ENCODE measurements at regions not wholly inside any gene's neighbourhood (a gene's known extent, or its start where the extent isn't known, plus 50 kb on each side); places are given as distances from the start of the nearest gene placed in this dataset.

DNA sequence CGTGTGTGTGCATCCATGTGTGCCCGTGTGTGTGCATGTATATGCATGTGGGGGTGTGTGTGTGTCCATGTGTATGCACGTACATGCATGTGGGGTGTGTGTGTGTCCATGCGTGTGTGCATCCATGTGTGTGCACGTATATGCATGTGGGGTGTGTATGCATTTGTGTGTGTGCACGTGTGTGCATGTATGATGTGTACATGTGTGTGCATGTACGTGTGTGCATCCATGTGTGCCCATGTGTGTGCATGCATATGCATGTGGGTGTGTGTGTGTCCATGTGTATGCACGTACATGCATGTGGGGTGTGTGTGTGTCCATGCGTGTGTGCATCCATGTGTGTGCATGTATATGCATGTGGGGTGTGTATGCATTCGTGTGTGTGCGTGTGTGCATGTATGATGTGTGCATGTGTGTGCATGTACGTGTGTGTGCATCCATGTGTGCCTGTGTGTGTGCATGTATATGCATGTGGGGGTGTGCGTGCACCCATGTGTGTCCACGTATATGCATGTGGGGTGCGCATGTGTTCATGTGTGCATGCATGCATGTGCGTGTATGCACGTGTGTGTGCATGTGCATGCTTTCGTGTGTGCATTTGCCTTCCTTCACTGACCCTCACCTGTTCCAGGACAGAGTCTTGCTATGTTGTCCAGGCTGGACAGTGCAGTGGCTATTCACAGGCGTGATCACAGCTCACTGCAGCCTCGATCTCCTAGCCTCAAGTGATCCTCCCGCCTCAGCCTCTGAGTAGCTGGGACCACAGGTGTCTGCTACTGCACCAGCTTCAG lies 129.6 kb upstream of the TNRC6C start:
- Mint-ChIP-seq H3K9me3 (peaks cover 0 to 8% (median 0%) of the 10 kb centered on the region in 11 donors), H3K36me3 (no peaks in the 10 kb centered on the region), H3K27me3 (peaks cover 0 to 19% (median 0%) of the 10 kb centered on the region in 5 donors), H3K27ac (peak overlapping the region in 1 of 9 donors; percentile 22), H3K4me3 (no peak overlapping the region), H3K4me1 (peaks cover 9 to 38% (median 32%) of the 10 kb centered on the region in 7 donors)
- Histone ChIP-seq H3K27ac (ENCODE audit: low read depth, low read length) (no peak overlapping the region), H3K4me1 (ENCODE audit: control insufficient read depth in 2 of 2, insufficient read depth in 2 of 2, low read length in 2 of 2) (peaks cover 0 to 9% of the 10 kb centered on the region in 2 donors), H3K4me3 (ENCODE audit: low read length) (no peak overlapping the region), H3K36me3 (ENCODE audit: control insufficient read depth in 2 of 3, insufficient read depth in 3 of 3, low read length in 3 of 3) (no peaks in the 10 kb centered on the region), H3K9me3 (ENCODE audit: control insufficient read depth in 2 of 3, low read length in 3 of 3) (no peaks in the 10 kb centered on the region), H3K27me3 (ENCODE audit: control insufficient read depth in 2 of 2, insufficient read depth in 2 of 2, low read length in 2 of 2) (no peaks in the 10 kb centered on the region)
- POLR2A ChIA-PET = interaction anchor here (0.6 to 1.5 kb wide), 2 partner anchors 129 to 423 kb away, joined by 3 to 7 read pairs; partner anchors contain the start of gene TNRC6C
- no peak for ATAC-seq
- DNase-seq = no peak
- CTCF ChIA-PET = no interaction called here
- intact Hi-C loops (cut with micrococcal nuclease) = no loop called here

DNA sequence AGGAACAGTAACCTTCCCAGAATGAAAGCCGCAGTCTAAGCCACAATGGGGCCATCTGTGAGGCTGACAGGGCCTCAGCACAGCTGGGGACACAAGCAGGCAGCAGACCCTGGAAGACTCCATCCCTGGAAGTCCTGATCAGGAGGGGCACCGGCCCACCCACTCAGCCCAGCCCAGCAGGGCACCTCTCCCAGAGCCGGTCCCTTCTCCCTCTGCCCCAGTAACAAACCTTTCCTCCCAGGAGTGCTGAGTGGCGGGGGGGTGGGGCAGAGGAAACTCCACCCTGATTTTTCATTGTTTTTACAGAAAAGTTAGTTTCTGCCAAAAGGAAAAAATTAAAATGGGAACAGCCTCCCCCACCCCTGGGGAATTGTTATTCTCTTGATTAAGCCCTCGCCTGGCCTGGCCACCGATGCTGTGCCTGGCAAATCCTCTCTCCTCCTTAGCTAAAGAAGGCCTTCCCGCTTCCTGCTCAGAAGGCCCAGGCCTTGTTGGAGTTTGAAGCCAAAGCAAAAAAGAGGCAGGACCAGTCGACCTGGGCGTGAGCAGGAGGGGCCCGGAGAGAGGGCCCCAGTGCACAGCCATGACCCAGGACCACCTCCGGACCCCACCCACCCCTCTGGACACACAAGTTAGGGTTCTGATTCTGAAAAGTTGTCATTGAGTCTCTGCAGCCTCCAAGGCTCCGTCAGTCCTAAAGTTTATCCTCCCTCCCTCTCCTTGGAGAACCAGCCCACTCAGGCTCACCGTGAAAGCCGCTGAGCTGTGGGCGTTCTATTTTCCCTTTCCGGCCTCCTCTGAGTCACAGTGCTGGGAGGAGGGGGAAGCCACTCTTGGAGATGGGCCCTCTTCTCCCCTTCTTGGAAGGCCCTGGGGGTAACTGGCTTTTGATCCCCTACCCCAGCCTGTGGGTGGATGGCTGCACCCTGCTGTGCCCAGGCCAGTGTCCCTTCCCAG lies 128.4 kb upstream of the TNRC6C start:
- no peaks in the 10 kb centered on the region for H3K36me3 Mint-ChIP-seq
- H3K27me3 Mint-ChIP-seq = peaks cover 0 to 26% (median 0%) of the 10 kb centered on the region in 5 donors
- peaks cover 9 to 10% of the 10 kb centered on the region in 2 donors for H3K4me1 ChIP-seq (ENCODE audit: control insufficient read depth in 2 of 2, insufficient read depth in 2 of 2, low read length in 2 of 2)
- no peak for DNase-seq
- H3K27ac Mint-ChIP-seq = peak overlapping the region in 1 of 9 donors; percentile 21
- peak overlapping the region in 2 of 10 donors; percentile 35 to 66 for H3K4me3 Mint-ChIP-seq
- H3K36me3 ChIP-seq (ENCODE audit: control insufficient read depth in 2 of 3, insufficient read depth in 3 of 3, low read length in 3 of 3) = no peaks in the 10 kb centered on the region
- H3K9me3 ChIP-seq (ENCODE audit: control insufficient read depth in 2 of 3, low read length in 3 of 3) = no peaks in the 10 kb centered on the region
- H3K27ac ChIP-seq (ENCODE audit: low read depth, low read length) = no peak overlapping the region
- ChIA-PET POLR2A (interaction anchor here (0.6 to 1.5 kb wide), 3 partner anchors 104 to 422 kb away, joined by 3 to 7 read pairs (median 3); partner anchors contain the start of gene TNRC6C), CTCF (interaction anchor here (0.6 kb wide), 1 partner anchor 142 kb away, joined by 3 read pairs; no protein-coding TSS in a partner anchor)
- intact Hi-C loops (cut with micrococcal nuclease) = no loop called here
- peaks cover 0 to 8% (median 0%) of the 10 kb centered on the region in 11 donors for H3K9me3 Mint-ChIP-seq
- no peak overlapping the region for H3K4me3 ChIP-seq (ENCODE audit: low read length)
- ATAC-seq = peak; percentile 30
- H3K4me1 Mint-ChIP-seq = peaks cover 18 to 46% (median 32%) of the 10 kb centered on the region in 7 donors
- H3K27me3 ChIP-seq (ENCODE audit: control insufficient read depth in 2 of 2, insufficient read depth in 2 of 2, low read length in 2 of 2) = no peaks in the 10 kb centered on the region

DNA sequence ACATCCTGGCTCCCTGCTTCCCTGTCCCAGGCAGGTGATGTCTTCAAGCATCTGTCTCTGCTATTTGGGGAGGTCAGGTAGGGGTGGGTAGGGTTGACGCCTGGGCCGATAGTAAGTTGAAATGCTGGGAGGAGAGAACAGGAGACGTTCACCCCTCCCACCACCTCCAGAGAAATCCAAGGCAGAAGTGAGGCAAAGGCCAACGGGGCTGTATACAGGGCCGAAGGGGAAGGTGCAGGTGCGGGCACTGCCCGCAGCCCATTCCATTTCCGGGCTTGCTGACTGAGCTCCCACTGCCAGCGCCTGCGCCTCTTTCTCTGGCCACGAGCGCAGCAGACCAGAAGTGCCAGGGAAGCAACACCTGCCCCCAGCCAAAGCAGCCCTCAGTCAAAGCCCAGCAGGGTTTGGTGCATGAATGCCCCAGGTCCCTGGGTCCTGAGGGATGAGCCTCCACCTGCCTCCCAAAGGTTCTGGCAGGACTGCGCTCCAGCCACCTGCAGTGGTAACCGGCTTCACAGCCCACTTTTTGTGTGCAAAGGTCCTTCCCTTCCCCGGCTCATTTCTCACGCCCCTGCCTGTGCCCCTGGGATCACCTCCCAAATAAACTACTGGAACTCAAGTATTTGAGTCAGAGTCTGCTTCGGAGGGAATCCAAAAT lies 127.6 kb upstream of the TNRC6C start:
- Mint-ChIP-seq H3K4me1 (peaks cover 18 to 50% (median 32%) of the 10 kb centered on the region in 7 donors), H3K27ac (peak overlapping the region in 1 of 9 donors; percentile 21), H3K36me3 (no peaks in the 10 kb centered on the region), H3K9me3 (peaks cover 0 to 8% (median 0%) of the 10 kb centered on the region in 11 donors), H3K4me3 (peak overlapping the region in 2 of 10 donors; percentile 35 to 66), H3K27me3 (peaks cover 0 to 26% (median 0%) of the 10 kb centered on the region in 5 donors)
- intact Hi-C loops (cut with micrococcal nuclease) = no loop called here
- no peaks in the 10 kb centered on the region for H3K9me3 ChIP-seq (ENCODE audit: control insufficient read depth in 2 of 3, low read length in 3 of 3)
- ChIA-PET POLR2A (interaction anchor here (1.5 kb wide), 1 partner anchor 127 kb away, joined by 7 read pairs; the partner anchor contains the start of gene TNRC6C), CTCF (interaction anchor here (0.6 kb wide), 1 partner anchor 141 kb away, joined by 3 read pairs; no protein-coding TSS in a partner anchor)
- H3K36me3 ChIP-seq (ENCODE audit: control insufficient read depth in 2 of 3, insufficient read depth in 3 of 3, low read length in 3 of 3) = no peaks in the 10 kb centered on the region
- H3K4me1 ChIP-seq (ENCODE audit: control insufficient read depth in 2 of 2, insufficient read depth in 2 of 2, low read length in 2 of 2) = peaks cover 9 to 10% of the 10 kb centered on the region in 2 donors
- no peak overlapping the region for H3K27ac ChIP-seq (ENCODE audit: low read depth, low read length)
- DNase-seq (no peak), ATAC-seq (no peak)
- no peak overlapping the region for H3K4me3 ChIP-seq (ENCODE audit: low read length)
- no peaks in the 10 kb centered on the region for H3K27me3 ChIP-seq (ENCODE audit: control insufficient read depth in 2 of 2, insufficient read depth in 2 of 2, low read length in 2 of 2)

DNA sequence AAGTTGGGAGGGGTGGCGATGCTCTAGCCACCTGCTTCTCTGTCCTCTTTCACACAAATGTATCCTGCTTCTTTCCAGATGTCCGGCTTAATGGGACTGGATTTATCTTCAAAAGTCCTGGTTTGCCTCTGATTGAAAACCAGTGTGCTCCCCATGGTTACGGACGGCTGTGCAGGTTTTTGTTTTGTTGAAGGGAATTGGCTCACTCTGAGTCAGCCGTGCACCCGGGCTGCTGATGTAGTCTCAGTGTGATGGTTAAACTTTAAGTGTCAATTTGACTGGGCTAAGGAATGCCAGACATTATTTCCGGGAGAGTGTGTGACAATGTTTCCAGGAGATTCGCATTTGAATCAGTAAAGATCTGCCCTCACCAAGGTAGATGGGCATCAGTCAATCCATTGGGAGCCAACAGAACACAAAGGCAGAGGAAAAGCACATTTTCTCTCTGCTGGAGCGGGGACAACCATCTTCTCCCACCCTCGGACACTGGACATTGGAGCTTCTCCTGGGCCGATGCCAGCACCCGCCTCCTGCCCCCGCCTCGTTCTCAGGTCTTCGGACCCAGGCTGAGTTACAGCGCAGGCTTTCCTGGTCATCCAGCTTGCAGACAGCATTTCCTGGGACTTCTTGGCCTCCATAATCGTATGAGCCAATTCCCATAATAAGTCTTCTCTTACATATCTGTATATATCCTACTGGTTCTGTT lies 126.9 kb upstream of the TNRC6C start:
- CTCF ChIA-PET = no interaction called here
- Mint-ChIP-seq H3K4me3 (peak overlapping the region in 1 of 10 donors; percentile 26), H3K27ac (peak overlapping the region in 1 of 9 donors; percentile 70), H3K27me3 (peaks cover 0 to 26% (median 0%) of the 10 kb centered on the region in 5 donors), H3K36me3 (peaks cover 0 to 3% (median 0%) of the 10 kb centered on the region in 5 donors), H3K4me1 (peaks cover 14 to 53% (median 32%) of the 10 kb centered on the region in 7 donors), H3K9me3 (peaks cover 0 to 11% (median 0%) of the 10 kb centered on the region in 11 donors)
- Histone ChIP-seq H3K4me1 (ENCODE audit: control insufficient read depth in 2 of 2, insufficient read depth in 2 of 2, low read length in 2 of 2) (peaks cover 9 to 10% of the 10 kb centered on the region in 2 donors), H3K27ac (ENCODE audit: low read depth, low read length) (no peak overlapping the region), H3K4me3 (ENCODE audit: low read length) (no peak overlapping the region), H3K27me3 (ENCODE audit: control insufficient read depth in 2 of 2, insufficient read depth in 2 of 2, low read length in 2 of 2) (no peaks in the 10 kb centered on the region), H3K9me3 (ENCODE audit: control insufficient read depth in 2 of 3, low read length in 3 of 3) (no peaks in the 10 kb centered on the region), H3K36me3 (ENCODE audit: control insufficient read depth in 2 of 3, insufficient read depth in 3 of 3, low read length in 3 of 3) (no peaks in the 10 kb centered on the region)
- intact Hi-C loops (cut with micrococcal nuclease) = no loop called here
- DNase-seq (no peak), ATAC-seq (no peak)
- POLR2A ChIA-PET = no interaction called here

DNA sequence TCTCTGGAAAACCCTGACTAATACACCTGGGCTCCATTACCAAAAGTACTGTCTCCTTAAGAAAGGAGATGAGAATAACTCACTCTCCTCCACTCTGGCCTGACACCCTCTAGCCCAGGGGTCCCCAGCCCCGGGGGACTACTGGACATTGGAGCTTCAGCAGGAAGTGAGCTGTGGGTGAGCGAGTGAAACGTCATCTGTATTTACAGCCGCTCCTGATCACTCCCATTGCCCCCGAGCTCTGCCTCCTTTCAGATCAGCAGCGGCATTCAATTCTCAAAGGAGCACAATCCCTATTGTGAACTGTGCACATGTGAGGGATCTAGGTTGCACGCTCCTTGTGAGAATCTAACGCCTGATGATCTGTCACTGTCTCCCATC lies 126.3 kb upstream of the TNRC6C start:
- intact Hi-C loops (cut with micrococcal nuclease) = no loop called here
- Histone ChIP-seq H3K9me3 (ENCODE audit: control insufficient read depth in 2 of 3, low read length in 3 of 3) (no peaks in the 10 kb centered on the region), H3K27me3 (ENCODE audit: control insufficient read depth in 2 of 2, insufficient read depth in 2 of 2, low read length in 2 of 2) (no peaks in the 10 kb centered on the region), H3K4me3 (ENCODE audit: low read length) (no peak overlapping the region), H3K36me3 (ENCODE audit: control insufficient read depth in 2 of 3, insufficient read depth in 3 of 3, low read length in 3 of 3) (no peaks in the 10 kb centered on the region), H3K27ac (ENCODE audit: low read depth, low read length) (no peak overlapping the region), H3K4me1 (ENCODE audit: control insufficient read depth in 2 of 2, insufficient read depth in 2 of 2, low read length in 2 of 2) (peaks cover 9 to 10% of the 10 kb centered on the region in 2 donors)
- peaks cover 14 to 53% (median 32%) of the 10 kb centered on the region in 7 donors for H3K4me1 Mint-ChIP-seq
- ChIA-PET CTCF (no interaction called here), POLR2A (no interaction called here)
- no peak for DNase-seq
- no peak overlapping the region for H3K4me3 Mint-ChIP-seq
- no peak for ATAC-seq
- peaks cover 0 to 26% (median 0%) of the 10 kb centered on the region in 5 donors for H3K27me3 Mint-ChIP-seq
- H3K27ac Mint-ChIP-seq = peak overlapping the region in 1 of 9 donors; percentile 70
- H3K9me3 Mint-ChIP-seq = peaks cover 0 to 11% (median 0%) of the 10 kb centered on the region in 11 donors
- peaks cover 0 to 3% (median 0%) of the 10 kb centered on the region in 5 donors for H3K36me3 Mint-ChIP-seq
